ENCODE measurements at regions not wholly inside any gene's neighbourhood (a gene's known extent, or its start where the extent isn't known, plus 50 kb on each side); places are given as distances from the start of the nearest gene placed in this dataset.
"Not testable (repeated sequence)": the region's sequence is repeated elsewhere in the genome, so short reads cannot be mapped to it uniquely, and the experiment has no call there.

DNA sequence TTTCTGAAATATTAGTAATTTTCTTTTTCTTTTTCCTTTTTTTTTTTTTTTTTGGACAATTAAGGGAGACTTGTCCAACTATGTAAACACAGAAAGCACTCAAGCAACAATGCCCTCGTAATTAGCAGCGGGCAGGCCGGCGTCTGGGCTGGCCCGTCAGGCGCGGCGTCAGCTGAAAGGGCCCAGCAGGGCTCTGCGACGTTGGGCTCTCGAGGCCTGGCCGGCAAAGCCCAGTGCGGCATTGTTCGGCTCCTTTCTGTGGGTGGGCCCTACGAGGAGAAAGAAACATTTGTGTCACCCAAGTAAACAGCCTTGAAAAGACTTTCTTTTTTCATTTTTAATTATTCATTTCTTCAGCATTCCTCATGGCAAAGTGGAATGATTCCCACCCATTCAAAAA, 359.2 kb downstream of the TEX29 start:
- not testable (repeated sequence) for H3K4me3 ChIP-seq (ENCODE audit: low read length, poor library complexity, severe bottlenecking); H3K36me3 ChIP-seq (ENCODE audit: insufficient read depth, low read length); H4K20me1 ChIP-seq (ENCODE audit: insufficient read depth, low read length, poor library complexity, severe bottlenecking); H3K27me3 ChIP-seq (ENCODE audit: insufficient read depth, low read length, poor library complexity, severe bottlenecking); H2AFZ ChIP-seq (ENCODE audit: low read length); H3F3A ChIP-seq (ENCODE audit: low read depth); H3K79me2 ChIP-seq (ENCODE audit: insufficient read depth, low read length); H3K9me2 ChIP-seq (replicated peaks; ENCODE audit: low read depth, low read length); H3K9me3 ChIP-seq (ENCODE audit: insufficient read depth, low read depth, low read length); H3K9ac ChIP-seq (ENCODE audit: low read depth, low read length, poor library complexity, severe bottlenecking); H3K4me2 ChIP-seq (ENCODE audit: low read depth, low read length, poor library complexity, severe bottlenecking); H3K4me1 ChIP-seq (ENCODE audit: insufficient read depth, low read length, poor library complexity, severe bottlenecking)

DNA sequence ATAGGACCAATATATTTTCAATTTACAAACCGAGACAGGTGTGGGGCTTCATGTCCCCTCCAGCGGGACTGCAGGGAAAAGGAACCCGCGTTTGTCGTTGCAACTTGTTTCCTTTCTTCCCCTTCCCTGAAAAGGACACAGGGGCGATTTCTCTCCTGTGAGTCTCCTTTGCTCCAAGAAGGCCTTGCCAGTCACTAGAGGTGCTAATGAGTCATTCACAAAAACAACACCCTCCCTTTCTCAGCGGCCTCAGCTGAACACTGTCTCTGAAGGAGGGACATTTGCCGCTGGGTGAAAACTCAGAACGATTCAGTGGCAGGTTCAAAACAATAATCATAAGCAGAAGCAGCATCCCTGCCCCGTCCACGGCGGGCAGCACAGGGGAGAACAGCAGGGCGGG, 359.7 kb downstream of the TEX29 start:
- not testable (repeated sequence) for H3K79me2 ChIP-seq (ENCODE audit: insufficient read depth, low read length); H4K20me1 ChIP-seq (ENCODE audit: insufficient read depth, low read length, poor library complexity, severe bottlenecking); H3F3A ChIP-seq (ENCODE audit: low read depth); H2AFZ ChIP-seq (ENCODE audit: low read length); H3K9ac ChIP-seq (ENCODE audit: low read depth, low read length, poor library complexity, severe bottlenecking); H3K4me3 ChIP-seq (ENCODE audit: low read length, poor library complexity, severe bottlenecking); H3K4me1 ChIP-seq (ENCODE audit: insufficient read depth, low read length, poor library complexity, severe bottlenecking); H3K36me3 ChIP-seq (ENCODE audit: insufficient read depth, low read length); H3K9me3 ChIP-seq (ENCODE audit: insufficient read depth, low read depth, low read length); H3K4me2 ChIP-seq (ENCODE audit: low read depth, low read length, poor library complexity, severe bottlenecking); H3K9me2 ChIP-seq (replicated peaks; ENCODE audit: low read depth, low read length); H3K27me3 ChIP-seq (ENCODE audit: insufficient read depth, low read length, poor library complexity, severe bottlenecking)

DNA sequence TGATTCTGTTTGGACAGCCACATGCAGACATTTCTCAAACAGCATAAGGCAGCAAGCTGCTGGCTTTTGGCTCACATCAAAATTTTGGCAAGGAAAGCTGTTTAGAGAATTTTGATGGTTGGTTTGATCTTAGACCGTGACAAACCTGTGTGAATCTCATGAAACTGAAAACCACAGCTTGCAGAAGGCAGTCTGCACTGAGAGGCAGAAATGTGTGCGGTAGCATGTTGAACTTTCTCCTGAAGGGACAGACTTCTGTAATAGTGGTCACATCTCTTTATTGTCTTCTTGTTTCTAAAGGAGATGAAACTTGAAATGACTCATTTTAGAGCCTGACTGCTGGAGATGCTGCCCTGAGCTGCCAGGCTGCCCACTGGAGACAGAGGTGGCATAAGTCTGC, 371.6 kb downstream of the TEX29 start:
- H3K4me2 ChIP-seq (ENCODE audit: low read depth, low read length, poor library complexity, severe bottlenecking); H3K9me3 ChIP-seq (ENCODE audit: insufficient read depth, low read depth, low read length); H3K4me1 ChIP-seq (ENCODE audit: insufficient read depth, low read length, poor library complexity, severe bottlenecking); H3K36me3 ChIP-seq (ENCODE audit: insufficient read depth, low read length); H3K4me3 ChIP-seq (ENCODE audit: low read length, poor library complexity, severe bottlenecking); H3K27me3 ChIP-seq (ENCODE audit: insufficient read depth, low read length, poor library complexity, severe bottlenecking); H3K9ac ChIP-seq (ENCODE audit: low read depth, low read length, poor library complexity, severe bottlenecking); H4K20me1 ChIP-seq (ENCODE audit: insufficient read depth, low read length, poor library complexity, severe bottlenecking); H2AFZ ChIP-seq (ENCODE audit: low read length); H3K9me2 ChIP-seq (replicated peaks; ENCODE audit: low read depth, low read length); H3K79me2 ChIP-seq (ENCODE audit: insufficient read depth, low read length); H3F3A ChIP-seq (ENCODE audit: low read depth): not testable (repeated sequence)

DNA sequence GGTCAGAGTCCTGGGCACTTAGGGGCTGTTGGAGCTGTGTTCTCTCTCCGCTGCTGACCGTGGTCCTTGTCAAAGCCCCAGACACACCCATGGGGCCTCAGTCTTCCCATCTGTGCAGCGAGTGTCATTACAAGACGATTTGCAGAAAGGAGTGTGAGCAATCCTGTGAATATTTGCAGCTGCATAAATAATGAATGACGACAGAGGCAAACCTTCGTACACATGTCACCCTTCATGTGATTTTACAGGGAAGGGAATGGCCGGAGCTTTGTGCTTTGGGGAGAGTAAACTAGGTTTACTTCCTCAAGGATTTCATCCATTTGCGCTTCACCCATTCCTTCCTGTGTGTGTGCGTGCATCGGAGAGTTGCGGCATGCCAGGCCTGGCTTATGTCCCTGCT, 370.8 kb upstream of the SOX1 start:
- H3K9me2 ChIP-seq (replicated peaks; ENCODE audit: low read depth, low read length); H3K4me3 ChIP-seq (ENCODE audit: low read length, poor library complexity, severe bottlenecking); H3K27me3 ChIP-seq (ENCODE audit: insufficient read depth, low read length, poor library complexity, severe bottlenecking); H2AFZ ChIP-seq (ENCODE audit: low read length); H3K79me2 ChIP-seq (ENCODE audit: insufficient read depth, low read length); H3K4me1 ChIP-seq (ENCODE audit: insufficient read depth, low read length, poor library complexity, severe bottlenecking); H3K36me3 ChIP-seq (ENCODE audit: insufficient read depth, low read length); H4K20me1 ChIP-seq (ENCODE audit: insufficient read depth, low read length, poor library complexity, severe bottlenecking); H3K9me3 ChIP-seq (ENCODE audit: insufficient read depth, low read depth, low read length); H3K4me2 ChIP-seq (ENCODE audit: low read depth, low read length, poor library complexity, severe bottlenecking); H3K9ac ChIP-seq (ENCODE audit: low read depth, low read length, poor library complexity, severe bottlenecking); H3F3A ChIP-seq (ENCODE audit: low read depth): not testable (repeated sequence)

DNA sequence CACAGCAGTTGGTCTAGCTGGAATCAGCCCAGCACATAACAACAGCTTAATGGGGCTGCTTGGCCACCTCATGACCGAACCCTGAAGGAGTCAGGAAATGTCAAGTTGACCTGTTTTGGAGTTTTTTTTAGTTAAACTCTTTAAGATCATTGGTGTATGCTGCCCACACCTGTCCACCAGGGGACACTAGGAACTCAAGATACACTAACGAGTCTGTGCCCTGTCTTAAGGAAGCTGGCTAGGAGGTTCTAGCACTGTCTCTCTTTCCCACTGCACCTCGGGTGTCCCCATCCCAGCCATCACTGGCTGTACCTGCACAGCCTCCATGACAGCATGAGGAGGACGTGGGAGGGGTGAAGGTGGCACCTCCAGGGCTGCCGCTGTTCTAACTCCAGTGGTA, 364.9 kb upstream of the SOX1 start:
- not testable (repeated sequence) for H3K79me2 ChIP-seq (ENCODE audit: insufficient read depth, low read length); H3K4me2 ChIP-seq (ENCODE audit: low read depth, low read length, poor library complexity, severe bottlenecking); H3K27me3 ChIP-seq (ENCODE audit: insufficient read depth, low read length, poor library complexity, severe bottlenecking); H3K36me3 ChIP-seq (ENCODE audit: insufficient read depth, low read length); H3K9ac ChIP-seq (ENCODE audit: low read depth, low read length, poor library complexity, severe bottlenecking); H3F3A ChIP-seq (ENCODE audit: low read depth); H3K9me2 ChIP-seq (replicated peaks; ENCODE audit: low read depth, low read length); H3K4me1 ChIP-seq (ENCODE audit: insufficient read depth, low read length, poor library complexity, severe bottlenecking); H4K20me1 ChIP-seq (ENCODE audit: insufficient read depth, low read length, poor library complexity, severe bottlenecking); H3K4me3 ChIP-seq (ENCODE audit: low read length, poor library complexity, severe bottlenecking); H2AFZ ChIP-seq (ENCODE audit: low read length); H3K9me3 ChIP-seq (ENCODE audit: insufficient read depth, low read depth, low read length)

Measured in Loucy (cell line).